GM23338 (cell line): ENCODE measurements at regions not wholly inside any gene's neighbourhood (a gene's known extent, or its start where the extent isn't known, plus 50 kb on each side); places are given as distances from the start of the nearest gene placed in this dataset.

ENCODE experiments used
- ATAC-seq: fragments of 200-7000 bp; cut with Tn5 transposase; 3 replicates; pipeline ENCODE4 v1.9.1; 2020
- DNase-seq: peaks from one replicate; pipeline ENCODE4 v3.0.0-alpha.2; 2015; ENCODE audit warnings: low spot score
- H2AFZ ChIP-seq: fragments of 200-600 bp; sonication (generic); 2 replicates; pipeline ENCODE4 v1.8.0; 2016; ENCODE audit warnings: antibody characterized with exemption, mild to moderate bottlenecking, moderate library complexity
- H3F3A ChIP-seq: fragments of 200-600 bp; sonication (generic); replicated peaks from 2 replicates; pipeline ENCODE4 v1.8.0; 2017; ENCODE audit warnings: antibody characterized with exemption, mixed run types, low read depth
- H3K27ac ChIP-seq: fragments of 200-600 bp; sonication (generic); 2 replicates; pipeline ENCODE4 v1.6.1; 2016; ENCODE audit warnings: low read depth
- H3K27me3 ChIP-seq: fragments of 200-600 bp; sonication (generic); 2 replicates; pipeline ENCODE4 v1.8.0; 2016; ENCODE audit warnings: mild to moderate bottlenecking, mixed run types, moderate library complexity; ENCODE audit not compliant: insufficient read depth
- H3K36me3 ChIP-seq: fragments of 200-600 bp; sonication (generic); 2 replicates; pipeline ENCODE4 v1.8.0; 2016; ENCODE audit warnings: mild to moderate bottlenecking; ENCODE audit not compliant: insufficient read depth
- H3K4me1 ChIP-seq: fragments of 200-600 bp; sonication (generic); 2 replicates; pipeline ENCODE4 v1.8.0; 2016; ENCODE audit warnings: mild to moderate bottlenecking, moderate library complexity; ENCODE audit not compliant: insufficient read depth
- H3K4me2 ChIP-seq: fragments of 200-600 bp; sonication (generic); 2 replicates; pipeline ENCODE4 v1.7.1; 2017; ENCODE audit warnings: mixed run types
- H3K4me3 ChIP-seq: fragments of 200-600 bp; sonication (generic); 2 replicates; pipeline ENCODE4 v1.6.1; 2016; ENCODE audit warnings: mixed run types
- H3K79me2 ChIP-seq: fragments of 200-600 bp; sonication (generic); replicated peaks from 2 replicates; pipeline ENCODE4 v1.8.0; 2017; ENCODE audit warnings: mild to moderate bottlenecking; ENCODE audit not compliant: insufficient read depth
- H3K9me2 ChIP-seq: fragments of 200-600 bp; sonication (generic); 2 replicates; pipeline ENCODE4 v1.8.0; 2017; ENCODE audit not compliant: insufficient read depth
- H4K20me1 ChIP-seq: fragments of 200-600 bp; sonication (generic); replicated peaks from 2 replicates; pipeline ENCODE4 v1.8.0; 2017; ENCODE audit warnings: mild to moderate bottlenecking; ENCODE audit not compliant: insufficient read depth
- H3K27ac Mint-ChIP-seq: 2 replicates; pipeline ENCODE4 v1.8.0; 2020; ENCODE audit warnings: inconsistent platforms, mild to moderate bottlenecking, moderate library complexity, mixed read lengths
- H3K27me3 Mint-ChIP-seq: 3 replicates; pipeline ENCODE4 v1.8.0; 2022; ENCODE audit warnings: low read depth, mild to moderate bottlenecking, moderate library complexity, mixed read lengths, inconsistent platforms; ENCODE audit not compliant: insufficient read depth, poor library complexity
- H3K36me3 Mint-ChIP-seq: 3 replicates; pipeline ENCODE4 v1.8.0; 2021; ENCODE audit warnings: low read depth, mild to moderate bottlenecking, inconsistent platforms, moderate library complexity, mixed read lengths
- H3K4me1 Mint-ChIP-seq: 3 replicates; pipeline ENCODE4 v1.8.0; 2020; ENCODE audit warnings: mild to moderate bottlenecking, inconsistent platforms, mixed read lengths
- H3K4me3 Mint-ChIP-seq: 3 replicates; pipeline ENCODE4 v1.8.0; 2021; ENCODE audit warnings: moderate library complexity, mild to moderate bottlenecking, inconsistent platforms, mixed read lengths
- H3K9me3 Mint-ChIP-seq: 3 replicates; pipeline ENCODE4 v1.8.0; 2020; ENCODE audit warnings: moderate library complexity, mild to moderate bottlenecking, inconsistent platforms, mixed read lengths
- CREB1 ChIP-seq: fragments of 250-450 bp; sonication (Bioruptor Pico); IDR thresholded peaks from 2 replicates; pipeline ENCODE4 v1.5.0; 2020; ENCODE audit warnings: low read depth, mild to moderate bottlenecking, moderate library complexity
- ETS1 ChIP-seq: IDR thresholded peaks from 2 replicates; pipeline ENCODE4 v1.6.1; 2016; ENCODE audit warnings: antibody characterized with exemption
- JUNB ChIP-seq: IDR thresholded peaks from one replicate; pipeline ENCODE4 v1.6.1; 2016; ENCODE audit warnings: antibody characterized with exemption; ENCODE audit not compliant: unreplicated experiment
- POLR2AphosphoS5 ChIP-seq: IDR thresholded peaks from 2 replicates; pipeline ENCODE4 v1.6.1; 2016; ENCODE audit warnings: antibody characterized with exemption, low read depth
- REST ChIP-seq: IDR thresholded peaks from one replicate; pipeline ENCODE4 v1.6.1; 2018; ENCODE audit warnings: antibody characterized with exemption; ENCODE audit not compliant: unreplicated experiment
- STAT1 ChIP-seq: IDR thresholded peaks from one replicate; pipeline ENCODE4 v1.6.1; 2016; ENCODE audit warnings: antibody characterized with exemption; ENCODE audit not compliant: unreplicated experiment
- ZNF114 ChIP-seq: fragments of 250-450 bp; sonication (Bioruptor Pico); IDR thresholded peaks from 2 replicates; pipeline ENCODE4 v1.5.0; 2020; ENCODE audit warnings: mild to moderate bottlenecking, moderate library complexity
- ZNF331 ChIP-seq: fragments of 250-450 bp; sonication (Bioruptor Pico); IDR thresholded peaks from 2 replicates; pipeline ENCODE4 v1.5.0; 2020; ENCODE audit warnings: low read depth, mild to moderate bottlenecking, moderate library complexity
- TF ChIP-seq, protein P1 (sequence below): fragments of 250-450 bp; sonication (Bioruptor Pico); IDR thresholded peaks from 2 replicates; pipeline ENCODE4 v1.5.0; 2020; ENCODE audit warnings: mild to moderate bottlenecking, moderate library complexity

DNA sequence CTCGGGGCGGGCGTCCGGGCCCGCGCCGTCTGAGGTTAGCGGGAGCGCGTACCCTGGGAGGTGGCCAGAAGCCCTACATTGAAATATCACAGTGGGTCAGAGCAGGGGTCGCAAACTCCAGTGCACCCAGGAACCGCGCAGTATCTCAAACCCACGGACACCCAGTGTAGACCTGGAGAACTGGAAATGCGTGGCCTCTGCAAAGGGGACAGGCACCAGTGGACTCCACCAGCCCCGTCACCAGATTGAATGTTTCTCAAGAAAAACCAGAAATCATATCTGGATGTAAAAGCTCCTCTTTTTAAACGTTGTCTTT lies 117.6 kb upstream of the SMIM23 start:
- DNase-seq (no peak), ATAC-seq (no peak)
- Mint-ChIP-seq H3K4me1 (peaks cover 13% of the 10 kb centered on the region; the same call in 2 of the 3 replicates), H3K9me3 (no peaks in the 10 kb centered on the region), H3K36me3 (no peaks in the 10 kb centered on the region), H3K27ac (no peak overlapping the region), H3K4me3 (no peak overlapping the region), H3K27me3 (peaks cover 4% of the 10 kb centered on the region)
- Histone ChIP-seq H3K27me3 (no peaks in the 10 kb centered on the region; the same call in 1 of the 2 replicates), H3F3A (no peaks in the 10 kb centered on the region), H3K79me2 (no peaks in the 10 kb centered on the region), H4K20me1 (no peaks in the 10 kb centered on the region), H3K4me1 (peaks cover 17% of the 10 kb centered on the region), H3K4me2 (peak overlapping the region; percentile 73), H3K9me2 (no peaks in the 10 kb centered on the region), H2AFZ (peak overlapping the region; percentile 99), H3K27ac (no peak overlapping the region), H3K36me3 (no peaks in the 10 kb centered on the region), H3K4me3 (peak overlapping the region; percentile 39; the same call in 1 of the 2 replicates)
- TF ChIP-seq REST (no peak), ZNF331 (CRISPR knock-in tag) (no peak), JUNB (no peak), POLR2AphosphoS5 (no peak), ETS1 (no peak), STAT1 (no peak), ZNF114 (no peak), CREB1 (CRISPR knock-in tag) (no peak)
- TF ChIP-seq, protein P1, sequence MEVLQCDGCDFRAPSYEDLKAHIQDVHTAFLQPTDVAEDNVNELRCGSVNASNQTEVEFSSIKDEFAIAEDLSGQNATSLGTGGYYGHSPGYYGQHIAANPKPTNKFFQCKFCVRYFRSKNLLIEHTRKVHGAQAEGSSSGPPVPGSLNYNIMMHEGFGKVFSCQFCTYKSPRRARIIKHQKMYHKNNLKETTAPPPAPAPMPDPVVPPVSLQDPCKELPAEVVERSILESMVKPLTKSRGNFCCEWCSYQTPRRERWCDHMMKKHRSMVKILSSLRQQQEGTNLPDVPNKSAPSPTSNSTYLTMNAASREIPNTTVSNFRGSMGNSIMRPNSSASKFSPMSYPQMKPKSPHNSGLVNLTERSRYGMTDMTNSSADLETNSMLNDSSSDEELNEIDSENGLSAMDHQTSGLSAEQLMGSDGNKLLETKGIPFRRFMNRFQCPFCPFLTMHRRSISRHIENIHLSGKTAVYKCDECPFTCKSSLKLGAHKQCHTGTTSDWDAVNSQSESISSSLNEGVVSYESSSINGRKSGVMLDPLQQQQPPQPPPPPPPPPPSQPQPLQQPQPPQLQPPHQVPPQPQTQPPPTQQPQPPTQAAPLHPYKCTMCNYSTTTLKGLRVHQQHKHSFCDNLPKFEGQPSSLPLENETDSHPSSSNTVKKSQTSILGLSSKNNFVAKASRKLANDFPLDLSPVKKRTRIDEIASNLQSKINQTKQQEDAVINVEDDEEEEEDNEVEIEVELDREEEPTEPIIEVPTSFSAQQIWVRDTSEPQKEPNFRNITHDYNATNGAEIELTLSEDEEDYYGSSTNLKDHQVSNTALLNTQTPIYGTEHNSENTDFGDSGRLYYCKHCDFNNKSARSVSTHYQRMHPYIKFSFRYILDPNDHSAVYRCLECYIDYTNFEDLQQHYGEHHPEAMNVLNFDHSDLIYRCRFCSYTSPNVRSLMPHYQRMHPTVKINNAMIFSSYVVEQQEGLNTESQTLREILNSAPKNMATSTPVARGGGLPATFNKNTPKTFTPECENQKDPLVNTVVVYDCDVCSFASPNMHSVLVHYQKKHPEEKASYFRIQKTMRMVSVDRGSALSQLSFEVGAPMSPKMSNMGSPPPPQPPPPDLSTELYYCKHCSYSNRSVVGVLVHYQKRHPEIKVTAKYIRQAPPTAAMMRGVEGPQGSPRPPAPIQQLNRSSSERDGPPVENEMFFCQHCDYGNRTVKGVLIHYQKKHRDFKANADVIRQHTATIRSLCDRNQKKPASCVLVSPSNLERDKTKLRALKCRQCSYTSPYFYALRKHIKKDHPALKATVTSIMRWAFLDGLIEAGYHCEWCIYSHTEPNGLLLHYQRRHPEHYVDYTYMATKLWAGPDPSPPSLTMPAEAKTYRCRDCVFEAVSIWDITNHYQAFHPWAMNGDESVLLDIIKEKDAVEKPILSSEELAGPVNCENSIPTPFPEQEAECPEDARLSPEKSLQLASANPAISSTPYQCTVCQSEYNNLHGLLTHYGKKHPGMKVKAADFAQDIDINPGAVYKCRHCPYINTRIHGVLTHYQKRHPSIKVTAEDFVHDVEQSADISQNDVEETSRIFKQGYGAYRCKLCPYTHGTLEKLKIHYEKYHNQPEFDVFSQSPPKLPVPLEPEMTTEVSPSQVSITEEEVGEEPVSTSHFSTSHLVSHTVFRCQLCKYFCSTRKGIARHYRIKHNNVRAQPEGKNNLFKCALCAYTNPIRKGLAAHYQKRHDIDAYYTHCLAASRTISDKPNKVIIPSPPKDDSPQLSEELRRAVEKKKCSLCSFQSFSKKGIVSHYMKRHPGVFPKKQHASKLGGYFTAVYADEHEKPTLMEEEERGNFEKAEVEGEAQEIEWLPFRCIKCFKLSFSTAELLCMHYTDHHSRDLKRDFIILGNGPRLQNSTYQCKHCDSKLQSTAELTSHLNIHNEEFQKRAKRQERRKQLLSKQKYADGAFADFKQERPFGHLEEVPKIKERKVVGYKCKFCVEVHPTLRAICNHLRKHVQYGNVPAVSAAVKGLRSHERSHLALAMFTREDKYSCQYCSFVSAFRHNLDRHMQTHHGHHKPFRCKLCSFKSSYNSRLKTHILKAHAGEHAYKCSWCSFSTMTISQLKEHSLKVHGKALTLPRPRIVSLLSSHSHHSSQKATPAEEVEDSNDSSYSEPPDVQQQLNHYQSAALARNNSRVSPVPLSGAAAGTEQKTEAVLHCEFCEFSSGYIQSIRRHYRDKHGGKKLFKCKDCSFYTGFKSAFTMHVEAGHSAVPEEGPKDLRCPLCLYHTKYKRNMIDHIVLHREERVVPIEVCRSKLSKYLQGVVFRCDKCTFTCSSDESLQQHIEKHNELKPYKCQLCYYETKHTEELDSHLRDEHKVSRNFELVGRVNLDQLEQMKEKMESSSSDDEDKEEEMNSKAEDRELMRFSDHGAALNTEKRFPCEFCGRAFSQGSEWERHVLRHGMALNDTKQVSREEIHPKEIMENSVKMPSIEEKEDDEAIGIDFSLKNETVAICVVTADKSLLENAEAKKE (CRISPR knock-in tag), result no peak
